GM18907 (cell line): ENCODE measurements at regions not wholly inside any gene's neighbourhood (a gene's known extent, or its start where the extent isn't known, plus 50 kb on each side); places are given as distances from the start of the nearest gene placed in this dataset.
"Not testable (repeated sequence)": the region's sequence is repeated elsewhere in the genome, so short reads cannot be mapped to it uniquely, and the experiment has no call there.

Experiments
- ATAC-seq: cut with Tn5 transposase; IDR thresholded peaks from one replicate; pipeline ENCODE4 v1.9.1; 2021; ENCODE audit warnings: mild to moderate bottlenecking, moderate library complexity; ENCODE audit not compliant: unreplicated experiment

DNA sequence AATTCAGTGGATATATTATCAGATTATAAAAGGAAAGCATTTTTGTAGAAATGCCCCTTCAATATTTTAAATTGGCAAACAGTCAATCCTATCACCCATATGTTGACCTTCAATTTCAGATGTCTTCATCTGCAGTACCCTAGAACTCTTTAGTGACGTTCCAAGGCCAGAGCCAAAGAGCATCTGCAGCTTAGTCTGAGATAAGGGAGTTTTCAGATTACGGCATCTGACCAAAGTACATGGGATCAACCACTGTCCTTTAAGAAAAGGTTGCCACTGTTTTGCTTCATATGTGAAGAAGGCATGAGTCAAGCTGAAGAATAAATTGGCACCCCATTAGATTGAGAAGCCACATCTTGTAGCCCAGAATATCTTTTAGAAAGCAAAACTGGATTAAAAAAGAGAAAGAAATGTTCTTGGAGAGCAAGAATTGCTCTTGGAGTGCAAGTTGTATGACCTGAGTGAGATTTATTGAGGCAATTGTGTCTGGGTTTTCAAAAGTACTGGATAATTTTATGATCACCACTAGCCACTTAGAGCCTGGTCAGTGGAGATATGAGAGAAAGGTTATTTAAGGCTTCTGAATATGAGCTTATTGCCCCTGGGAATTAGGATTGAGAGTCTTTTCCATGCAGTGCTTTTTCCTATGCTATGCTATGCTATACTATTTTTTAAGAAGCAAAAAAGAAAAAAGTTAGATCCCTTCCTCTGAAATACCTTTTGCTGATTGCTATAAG is 251.9 kb upstream of the NR3C2 start:
- ATAC-seq = no peak

DNA sequence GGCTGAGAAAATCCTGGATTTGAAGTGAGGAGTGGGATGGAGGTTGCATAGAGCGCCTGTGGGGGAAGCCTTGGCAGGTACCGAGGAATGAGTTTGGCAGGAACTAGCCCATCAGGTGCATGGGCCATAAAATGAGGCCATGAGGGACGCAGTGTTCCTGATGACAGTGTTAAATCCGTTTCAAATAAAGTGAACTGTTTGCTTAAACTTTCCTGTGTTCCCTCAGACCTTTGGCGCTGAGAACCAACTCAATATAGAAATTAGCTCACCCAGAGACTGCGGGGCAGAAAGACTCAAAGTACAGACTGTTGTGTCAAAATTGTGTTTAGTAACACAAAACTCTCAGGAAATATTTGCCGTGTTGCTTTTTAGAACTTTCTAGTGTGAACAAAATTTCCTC is 250.0 kb upstream of the NR3C2 start:
- ATAC-seq = no peak

- ATAC-seq = no peak
Observed at GRCh38 chr4:148686449-148686848, 244.2 kb upstream of the NR3C2 start.

DNA sequence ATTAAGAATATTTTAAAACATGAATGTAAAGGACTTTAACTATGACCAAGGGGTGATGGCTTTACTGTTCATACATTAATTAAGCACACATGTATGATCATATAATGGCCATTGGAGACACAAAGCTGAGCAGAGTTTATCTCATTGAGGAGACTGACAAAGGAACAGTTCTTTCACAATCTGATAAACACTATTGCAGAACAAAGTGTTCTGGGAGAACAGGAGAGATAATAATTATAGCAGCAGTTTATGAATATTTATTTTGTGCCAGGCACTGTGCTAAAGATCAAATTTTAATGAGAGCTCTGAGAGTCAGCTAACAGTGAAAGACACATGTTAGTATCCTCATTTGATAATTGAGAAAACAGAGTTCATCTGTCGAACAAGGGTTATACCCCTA is 242.4 kb upstream of the NR3C2 start:
- ATAC-seq = no peak

DNA sequence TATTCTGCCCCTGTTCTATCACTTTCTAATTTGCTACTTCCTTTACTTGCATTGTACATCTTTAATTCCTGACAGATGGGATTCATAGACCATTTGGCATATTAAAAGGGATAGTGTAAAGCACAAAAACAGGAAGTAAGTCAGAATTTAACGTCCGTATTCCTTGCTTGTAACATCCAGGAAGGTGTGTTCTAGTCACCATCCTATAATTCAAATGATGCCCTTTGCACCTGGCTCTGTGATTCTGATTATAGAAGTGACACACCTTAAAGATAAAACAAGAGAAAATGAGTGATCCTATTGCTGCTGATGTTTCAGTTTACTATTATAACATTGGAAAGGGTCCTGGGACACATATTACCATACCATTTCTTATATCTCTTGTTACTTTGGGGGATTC is 238.7 kb upstream of the NR3C2 start:
- ATAC-seq = no peak

DNA sequence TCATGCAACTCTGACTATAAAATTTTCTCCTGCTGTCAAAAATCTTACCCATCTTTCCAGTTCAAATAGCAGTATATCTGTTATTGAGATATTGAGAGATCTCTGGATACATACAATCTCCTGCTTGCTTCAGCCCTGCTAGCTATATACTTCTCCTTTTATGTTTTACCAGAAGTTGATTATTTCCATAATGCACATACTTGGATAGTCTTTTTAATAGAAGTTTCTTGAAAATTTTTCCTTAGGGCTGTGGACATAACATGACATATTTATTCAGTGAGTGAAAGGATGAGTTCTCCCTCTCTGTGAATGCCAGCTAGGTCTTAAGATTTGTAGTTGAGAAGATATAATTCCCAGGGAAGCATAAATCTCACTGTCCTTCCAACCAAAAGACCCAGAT is 234.1 kb upstream of the NR3C2 start:
- ATAC-seq = no peak

GRCh38 chr4:148674876-148675275 is 232.7 kb upstream of the NR3C2 start:
- ATAC-seq = no peak

- ATAC-seq = no peak
Observed at GRCh38 chr4:148664636-148665035, 222.4 kb upstream of the NR3C2 start.

- no peak for ATAC-seq
Observed at GRCh38 chr4:148654131-148654530, 211.9 kb upstream of the NR3C2 start.

DNA sequence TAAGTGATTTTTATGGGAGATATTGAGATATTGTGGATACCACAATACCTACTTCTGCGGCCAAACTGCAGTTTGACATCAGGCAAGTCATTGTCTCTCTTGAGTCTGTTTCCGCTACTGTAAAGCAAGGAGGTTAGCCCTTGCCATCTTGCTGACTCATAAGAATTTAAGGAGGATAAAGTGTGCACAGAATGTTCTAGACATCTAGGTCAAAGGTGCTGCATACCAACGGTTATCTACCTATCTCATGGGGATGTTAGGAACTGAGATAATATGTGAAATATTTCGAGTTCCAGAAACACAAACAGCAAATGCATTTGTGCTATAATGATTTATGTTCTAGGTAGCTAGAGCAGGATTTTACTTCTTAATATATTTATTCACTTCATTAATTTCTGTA is 211.5 kb upstream of the NR3C2 start:
- ATAC-seq = no peak

DNA sequence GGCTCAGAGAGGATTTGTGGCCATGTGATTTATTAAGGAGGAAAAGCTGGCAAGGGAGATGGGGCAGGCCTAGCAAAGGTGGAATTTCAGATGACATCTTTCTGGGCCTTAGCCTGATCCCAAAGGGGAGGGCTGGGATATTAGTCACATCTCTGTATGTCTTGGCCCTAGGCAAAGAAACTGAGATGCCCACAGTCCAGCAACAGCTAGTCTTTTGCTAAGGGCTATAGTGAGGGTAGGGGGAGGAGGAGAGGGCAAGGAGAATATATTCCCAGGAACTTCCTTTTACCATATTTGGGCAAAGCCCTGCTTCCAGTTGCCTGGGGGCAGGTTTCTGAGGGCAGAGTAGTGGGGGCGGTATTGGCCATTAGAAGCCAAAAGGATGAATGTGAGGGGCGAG is 209.8 kb upstream of the NR3C2 start:
- ATAC-seq = no peak

DNA sequence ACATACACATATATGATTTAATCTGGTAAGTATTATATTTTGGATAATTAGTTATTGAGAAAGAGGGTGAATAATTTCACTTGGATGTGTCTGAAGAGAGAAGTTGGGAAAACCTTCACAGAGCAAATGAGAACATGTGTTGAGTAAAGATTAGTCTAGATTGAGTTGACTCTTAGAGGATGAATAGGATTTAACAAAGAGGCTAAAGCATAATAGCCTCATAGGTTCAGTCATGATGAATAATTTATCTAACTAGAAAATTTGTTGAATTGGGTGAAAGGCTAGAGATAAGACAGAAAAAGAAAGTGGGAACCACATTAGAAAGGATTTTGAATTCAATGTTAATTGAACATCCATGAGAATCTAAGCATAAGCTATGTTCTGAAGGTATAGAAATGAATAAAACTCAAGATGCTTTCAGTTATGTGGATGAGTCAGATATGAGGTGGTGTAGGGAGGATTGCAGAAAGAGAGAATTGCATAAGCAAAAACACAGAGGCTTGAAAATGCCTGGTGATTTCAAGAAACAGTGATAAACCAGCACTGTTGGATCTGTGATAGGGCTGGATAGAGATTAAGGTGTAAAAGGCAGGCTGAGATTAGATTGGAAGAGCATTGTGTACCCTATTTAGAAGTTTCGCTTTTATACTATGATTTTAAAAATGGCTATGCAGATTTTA is 207.6 kb upstream of the NR3C2 start:
- ATAC-seq = no peak

- ATAC-seq = no peak
Observed at GRCh38 chr4:148643851-148644250, 201.6 kb upstream of the NR3C2 start.

- ATAC-seq = no peak
Observed at GRCh38 chr4:148642907-148643306, 200.7 kb upstream of the NR3C2 start.

DNA sequence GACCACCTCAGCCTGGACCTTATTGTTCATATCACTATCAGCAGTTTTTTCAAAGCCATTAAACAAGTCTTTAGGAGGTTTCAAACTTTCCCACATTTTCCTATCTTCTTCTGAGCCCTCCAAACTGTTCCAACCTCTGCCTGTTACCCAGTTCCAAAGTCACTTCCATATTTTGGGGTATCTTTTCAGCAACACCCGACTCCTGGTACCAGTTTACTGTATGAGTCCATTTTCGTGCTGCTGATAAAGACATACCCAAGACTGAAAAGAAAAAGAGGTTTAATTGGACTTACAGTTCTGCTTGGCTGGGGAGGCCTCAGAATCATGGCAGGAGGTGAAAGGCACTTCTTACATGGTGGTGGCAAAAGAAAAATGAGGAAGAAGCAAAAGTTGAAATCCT is 195.9 kb upstream of the NR3C2 start:
- not testable (repeated sequence) for ATAC-seq

DNA sequence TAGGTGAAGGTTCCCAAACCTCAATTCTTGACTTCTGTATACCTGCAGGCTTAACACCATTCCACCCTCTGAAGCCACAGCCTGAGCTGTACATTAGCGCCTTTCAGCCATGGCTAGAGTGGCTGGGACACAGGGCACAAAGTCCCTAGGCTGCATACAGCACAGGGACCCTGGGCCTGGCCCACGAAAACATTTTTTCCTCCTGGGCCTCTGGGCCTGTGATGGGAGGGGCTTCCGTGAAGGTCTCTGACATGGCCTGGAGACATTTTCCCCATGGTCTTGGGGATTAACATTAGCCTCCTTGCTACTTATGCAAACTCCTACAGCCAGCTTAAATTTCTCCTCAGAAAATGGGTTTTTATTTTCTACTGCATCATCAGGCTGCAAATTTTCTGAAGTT is 195.2 kb upstream of the NR3C2 start:
- not testable (repeated sequence) for ATAC-seq

GRCh38 chr4:148634476-148634875 is 192.3 kb upstream of the NR3C2 start:
- no peak for ATAC-seq

DNA sequence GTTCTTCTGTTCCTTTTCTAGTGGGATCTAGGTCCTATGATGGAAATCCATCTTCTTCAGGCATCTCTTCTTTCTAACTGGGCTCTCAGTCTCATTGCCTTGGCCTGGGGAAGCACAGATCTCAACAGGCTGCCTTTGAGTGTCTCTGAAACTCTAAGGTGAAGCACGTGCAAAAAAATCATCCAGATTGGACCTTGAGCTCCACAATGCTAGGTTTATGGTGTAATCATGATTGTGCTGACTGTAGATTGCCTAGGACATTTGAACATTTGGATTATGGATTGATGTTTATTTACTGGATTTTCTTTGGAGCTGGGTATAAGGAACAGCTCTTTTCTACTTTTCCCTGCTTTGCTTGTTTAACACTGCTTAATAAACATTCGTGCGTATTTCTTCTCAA is 191.5 kb upstream of the NR3C2 start:
- ATAC-seq = no peak

DNA sequence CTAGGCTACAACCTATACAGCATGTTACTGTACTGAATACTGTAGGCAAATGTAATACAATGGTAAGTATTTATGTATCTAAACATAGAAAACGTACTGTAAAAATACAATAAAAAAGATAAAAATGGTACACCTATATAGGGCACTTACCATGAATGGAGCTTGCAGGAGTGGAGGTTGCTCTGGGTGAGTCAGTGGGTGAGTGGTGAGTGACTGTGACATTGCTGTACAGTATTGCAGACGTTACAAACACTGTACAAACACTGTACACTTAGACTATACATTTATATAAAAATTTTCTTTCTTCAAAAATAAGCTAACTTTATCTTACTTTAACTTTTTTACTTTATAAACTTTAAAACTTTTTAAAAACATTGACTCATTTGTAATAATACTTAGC is 190.3 kb upstream of the NR3C2 start:
- no peak for ATAC-seq

DNA sequence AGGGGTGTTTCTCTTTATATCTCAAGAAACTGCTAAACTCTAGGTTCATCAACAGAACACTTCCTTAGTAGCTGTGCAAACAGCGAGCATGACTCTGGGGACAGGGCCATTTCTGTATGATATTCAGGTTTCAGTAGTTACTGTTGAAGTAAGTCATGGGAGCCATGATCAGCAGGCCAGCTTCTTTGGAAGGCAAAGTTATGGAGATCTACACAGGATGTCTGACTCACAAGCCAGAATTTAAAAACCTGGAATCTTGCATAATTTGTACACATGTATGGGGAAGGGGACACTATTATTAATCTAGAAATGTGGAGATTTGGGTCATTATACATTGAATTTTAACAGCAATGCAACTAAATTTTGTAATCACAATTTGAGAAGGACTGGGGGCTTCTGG is 187.8 kb upstream of the NR3C2 start:
- ATAC-seq = no peak

DNA sequence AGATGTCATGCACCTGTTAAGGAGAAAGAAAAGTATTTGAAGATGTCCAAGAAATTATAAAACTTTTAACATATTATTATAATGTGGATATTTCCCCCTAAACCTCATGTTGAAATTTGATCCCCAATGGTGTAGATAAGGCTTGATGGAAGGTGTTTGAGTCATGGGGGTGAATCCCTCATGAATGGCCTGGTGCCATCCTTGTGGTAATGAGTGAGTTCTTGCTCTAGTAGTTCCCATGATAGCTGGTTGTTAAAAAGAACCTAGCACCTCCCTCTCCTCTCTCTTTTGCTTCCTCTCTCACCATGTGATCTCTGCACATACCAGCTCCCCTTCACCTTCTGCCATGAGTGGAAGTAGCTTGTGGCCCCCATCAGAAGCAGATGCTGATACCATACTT is 176.6 kb upstream of the NR3C2 start:
- ATAC-seq = no peak

GRCh38 chr4:148608968-148609367 is 166.8 kb upstream of the NR3C2 start:
- no peak for ATAC-seq
